ENCODE measurements at regions not wholly inside any gene's neighbourhood (a gene's known extent, or its start where the extent isn't known, plus 50 kb on each side); places are given as distances from the start of the nearest gene placed in this dataset.

- no peaks in the 10 kb centered on the region for H3K36me3 Mint-ChIP-seq (ENCODE audit: low read depth)
- H3K27ac Mint-ChIP-seq (ENCODE audit: unreplicated experiment) = no peak overlapping the region
- no peaks in the 10 kb centered on the region for H3K4me1 Mint-ChIP-seq (ENCODE audit: low read depth)
- H3K4me3 Mint-ChIP-seq (ENCODE audit: unreplicated experiment) = no peak overlapping the region
- peaks cover 5% of the 10 kb centered on the region for H3K9me3 Mint-ChIP-seq (ENCODE audit: low read depth)
- peaks cover 7% of the 10 kb centered on the region for H3K27me3 Mint-ChIP-seq (ENCODE audit: low read depth)
- TF ChIP-seq CTCF (IDR thresholded peaks at IDR 0.05) = no peak
- no peak for DNase-seq (ENCODE audit: low spot score)
These were observed 140.3 kb downstream of the RERGL start for GRCh38 chr12:17949558-17950141.

- no peak overlapping the region for H3K27ac Mint-ChIP-seq (ENCODE audit: unreplicated experiment)
- no peaks in the 10 kb centered on the region for H3K27me3 Mint-ChIP-seq (ENCODE audit: low read depth)
- DNase-seq (ENCODE audit: low spot score) = no peak
- H3K4me3 Mint-ChIP-seq (ENCODE audit: unreplicated experiment) = no peak overlapping the region
- H3K36me3 Mint-ChIP-seq (ENCODE audit: low read depth) = no peaks in the 10 kb centered on the region
- H3K9me3 Mint-ChIP-seq (ENCODE audit: low read depth) = no peaks in the 10 kb centered on the region
- H3K4me1 Mint-ChIP-seq (ENCODE audit: low read depth) = peaks cover 7% of the 10 kb centered on the region
- TF ChIP-seq CTCF (IDR thresholded peaks at IDR 0.05) = peak; percentile 75
These were observed 161.2 kb downstream of the RERGL start for GRCh38 chr12:17928708-17929366.

GRCh38 chr12:17918013-17918412 lies 172.0 kb downstream of the RERGL start:
- no peak for DNase-seq (ENCODE audit: low spot score)
- no peak for TF ChIP-seq CTCF (IDR thresholded peaks at IDR 0.05)
- Mint-ChIP-seq H3K36me3 (ENCODE audit: low read depth) (no peaks in the 10 kb centered on the region), H3K4me3 (ENCODE audit: unreplicated experiment) (no peak overlapping the region), H3K27me3 (ENCODE audit: low read depth) (peaks cover 1% of the 10 kb centered on the region), H3K4me1 (ENCODE audit: low read depth) (no peaks in the 10 kb centered on the region), H3K27ac (ENCODE audit: unreplicated experiment) (no peak overlapping the region), H3K9me3 (ENCODE audit: low read depth) (peaks cover 9% of the 10 kb centered on the region)

- Mint-ChIP-seq H3K4me1 (ENCODE audit: low read depth) (no peaks in the 10 kb centered on the region), H3K4me3 (ENCODE audit: unreplicated experiment) (no peak overlapping the region), H3K36me3 (ENCODE audit: low read depth) (no peaks in the 10 kb centered on the region), H3K27ac (ENCODE audit: unreplicated experiment) (no peak overlapping the region), H3K27me3 (ENCODE audit: low read depth) (peaks cover 8% of the 10 kb centered on the region), H3K9me3 (ENCODE audit: low read depth) (peaks cover 10% of the 10 kb centered on the region)
- TF ChIP-seq CTCF (IDR thresholded peaks at IDR 0.05) = no peak
- DNase-seq (ENCODE audit: low spot score) = no peak
These were observed 205.4 kb downstream of the RERGL start for GRCh38 chr12:17884581-17884980.

- no peak for TF ChIP-seq CTCF (IDR thresholded peaks at IDR 0.05)
- no peak overlapping the region for H3K4me3 Mint-ChIP-seq (ENCODE audit: unreplicated experiment)
- no peak for DNase-seq (ENCODE audit: low spot score)
- no peak overlapping the region for H3K27ac Mint-ChIP-seq (ENCODE audit: unreplicated experiment)
- no peaks in the 10 kb centered on the region for H3K4me1 Mint-ChIP-seq (ENCODE audit: low read depth)
- H3K9me3 Mint-ChIP-seq (ENCODE audit: low read depth) = peaks cover 13% of the 10 kb centered on the region
- peaks cover 1% of the 10 kb centered on the region for H3K27me3 Mint-ChIP-seq (ENCODE audit: low read depth)
- H3K36me3 Mint-ChIP-seq (ENCODE audit: low read depth) = no peaks in the 10 kb centered on the region
These were observed 211.3 kb downstream of the RERGL start for GRCh38 chr12:17878714-17879113.
